Urothelium cell line (cell line): ENCODE measurements at regions not wholly inside any gene's neighbourhood (a gene's known extent, or its start where the extent isn't known, plus 50 kb on each side); places are given as distances from the start of the nearest gene placed in this dataset.
"Not testable (repeated sequence)": the region's sequence is repeated elsewhere in the genome, so short reads cannot be mapped to it uniquely, and the experiment has no call there.

Experiments used
- DNase-seq: peaks from one replicate; pipeline ENCODE4 v3.0.0; 2011; ENCODE audit warnings: low spot score, mixed read lengths
- FAIRE-seq: peaks from 2 replicates; lab custom pipeline; 2011; peaks lifted over from hg19 to GRCh38; lab: Jason Lieb, UNC

DNA sequence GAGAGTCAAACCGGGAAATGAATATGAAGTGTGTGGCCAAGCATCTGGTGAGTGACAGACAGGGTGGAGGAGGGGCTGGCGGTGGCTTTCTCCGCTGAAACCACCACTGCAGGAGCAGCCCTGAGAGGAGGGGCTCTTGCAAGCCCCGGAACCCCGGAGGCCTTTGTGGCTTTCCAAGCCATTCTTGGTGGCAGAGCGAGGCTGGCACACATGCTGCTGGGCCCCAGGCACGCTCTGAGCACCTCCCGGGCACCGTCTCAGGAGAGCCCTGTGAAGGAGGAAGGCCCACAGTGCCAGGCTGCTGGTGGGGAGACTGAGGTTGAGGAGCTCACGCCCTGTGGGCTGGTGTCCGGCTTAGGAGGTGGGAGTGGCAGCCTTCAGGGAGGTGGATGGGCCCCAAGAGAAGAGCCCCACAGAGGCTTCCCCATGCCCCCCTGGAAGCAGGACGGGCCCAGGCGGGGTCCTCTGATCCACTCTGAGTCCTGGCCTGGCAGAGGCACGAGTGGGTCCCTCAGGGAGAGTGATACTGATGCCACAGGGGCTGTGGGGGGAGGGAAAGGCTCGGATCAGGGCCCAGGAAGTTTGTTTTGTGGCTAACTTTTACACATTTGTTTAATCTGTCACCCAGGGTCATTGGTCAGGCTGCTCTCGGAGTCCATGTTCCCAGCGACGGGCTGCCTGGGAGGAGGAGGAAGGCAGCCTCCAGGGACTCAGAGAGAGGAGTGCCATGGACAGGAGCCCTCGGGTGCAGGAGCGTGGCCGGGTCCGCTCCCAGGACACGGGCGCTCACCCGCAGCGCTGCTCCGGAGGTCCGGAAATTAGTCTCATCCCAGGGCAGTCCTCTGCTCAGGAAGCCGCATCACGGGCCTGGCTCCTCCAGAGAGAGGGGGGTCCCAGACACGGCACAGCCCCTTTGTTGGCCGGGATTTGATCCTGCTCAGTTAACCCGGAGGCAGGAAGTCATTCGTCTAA is 170.7 kb downstream of the ERMARD start:
- DNase-seq (no peak), FAIRE-seq (no peak)

DNA sequence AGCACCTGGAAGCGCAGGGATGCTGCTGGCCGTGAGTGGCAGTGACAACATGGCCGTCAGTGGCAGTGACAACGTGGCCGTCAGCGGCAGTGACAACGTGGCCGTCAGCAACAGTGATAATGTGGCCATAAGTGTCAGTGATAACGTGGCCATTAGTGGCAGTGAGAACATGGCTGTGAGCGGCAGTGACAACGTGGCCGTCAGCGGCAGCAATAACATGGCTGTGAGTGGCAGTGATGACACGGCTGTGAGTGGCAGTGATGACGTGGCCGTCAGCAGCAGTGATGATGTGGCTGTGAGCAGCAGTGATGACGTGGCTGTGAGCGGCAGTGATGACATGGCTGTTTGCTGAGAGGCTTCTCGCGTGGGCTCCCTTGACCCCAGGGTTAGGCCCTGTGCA is 169.8 kb downstream of the ERMARD start:
- FAIRE-seq = no peak
- DNase-seq = no peak

DNA sequence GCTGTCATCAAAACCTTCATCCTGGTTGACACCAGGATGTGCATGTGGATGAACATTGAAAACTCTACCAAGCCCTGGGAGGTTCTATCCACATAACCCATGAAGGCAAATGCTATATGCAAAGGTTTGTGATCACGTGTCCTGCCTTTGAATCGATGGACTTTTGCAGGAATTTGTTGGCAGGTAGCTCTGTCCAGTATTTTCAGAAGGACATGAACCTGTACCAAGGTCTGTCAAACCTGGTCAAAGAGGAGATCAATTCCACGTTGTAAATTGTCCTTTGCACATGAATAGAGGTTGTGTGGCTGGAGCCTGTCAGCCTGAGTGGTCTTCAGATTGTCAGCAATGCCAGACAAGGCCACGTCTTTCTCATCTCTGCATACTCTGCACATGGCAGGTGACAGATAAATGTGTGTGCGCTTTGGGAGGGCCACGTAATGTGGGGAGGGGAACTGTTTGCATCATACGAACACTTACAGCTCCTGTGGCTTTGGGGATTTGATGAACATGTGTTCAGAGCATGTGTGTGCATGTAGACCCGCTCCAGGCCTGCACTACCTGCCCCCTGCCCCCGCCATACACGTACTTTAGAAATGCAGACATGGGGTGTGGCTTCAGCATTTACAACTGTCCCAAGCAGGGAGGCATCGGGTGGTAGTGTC is 169.1 kb downstream of the ERMARD start:
- no peak for DNase-seq
- no peak for FAIRE-seq

DNA sequence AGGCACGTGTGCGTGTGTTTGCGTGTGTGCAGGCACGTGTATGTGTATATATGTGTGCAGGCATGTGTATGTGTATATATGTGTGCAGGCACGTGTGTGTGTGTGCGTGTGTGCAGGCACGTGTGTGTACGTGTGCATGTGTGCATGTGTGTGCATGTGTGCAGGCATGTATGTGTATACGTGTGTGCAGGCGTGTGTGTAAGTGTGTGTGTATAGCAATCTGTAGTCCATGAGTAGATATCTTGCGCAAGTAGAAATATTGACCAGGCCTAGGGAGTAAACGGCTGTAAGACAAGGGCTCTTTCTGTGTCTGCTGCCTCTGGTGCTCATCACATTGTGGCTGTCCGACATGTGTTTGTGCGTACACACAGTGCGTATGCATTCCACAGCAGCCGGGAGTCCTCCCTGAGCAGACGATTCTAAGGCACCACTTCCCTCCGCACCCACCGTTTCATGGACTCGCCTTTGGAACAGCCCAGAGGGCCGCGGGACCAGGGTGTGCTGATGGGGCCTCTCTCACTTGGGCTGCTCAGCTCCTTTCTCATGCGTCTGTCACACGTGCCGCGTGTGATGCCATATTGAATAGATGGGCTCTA is 167.6 kb downstream of the ERMARD start:
- FAIRE-seq = no peak
- no peak for DNase-seq

DNA sequence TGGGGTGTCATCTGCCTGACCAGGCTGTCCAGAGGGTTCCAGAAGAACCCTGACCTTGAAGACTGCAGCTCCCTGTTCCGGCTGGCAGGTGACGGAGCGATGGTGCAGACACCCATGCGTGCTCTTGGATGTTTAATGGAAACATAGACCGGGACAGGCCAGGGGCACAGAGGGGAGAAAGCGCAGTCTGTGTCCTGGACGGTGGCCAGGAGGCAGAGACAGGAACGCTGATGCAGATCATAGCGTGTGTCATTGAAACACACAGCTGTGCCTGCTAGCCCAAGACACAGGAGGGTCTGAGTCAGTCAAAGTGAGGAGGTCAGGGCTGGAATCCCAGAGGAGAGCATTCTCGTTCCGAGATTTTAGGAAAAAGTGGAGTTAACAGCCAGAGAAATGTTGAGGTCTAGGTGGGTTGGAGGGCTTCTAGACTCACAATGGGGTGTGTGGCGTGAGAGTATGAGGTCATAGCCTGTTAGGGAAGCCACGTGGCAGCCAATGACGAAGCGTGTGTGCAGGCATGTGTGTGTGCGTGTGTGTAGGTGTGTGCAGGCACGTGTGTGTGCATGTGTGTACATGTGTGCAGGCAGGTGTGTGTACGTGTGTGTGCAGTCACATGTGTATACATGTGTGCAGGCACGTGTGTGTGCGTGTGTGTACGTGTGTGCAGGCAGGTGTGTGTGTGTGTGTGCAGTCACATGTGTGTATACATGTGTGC is 167.0 kb downstream of the ERMARD start:
- DNase-seq (no peak), FAIRE-seq (no peak)

DNA sequence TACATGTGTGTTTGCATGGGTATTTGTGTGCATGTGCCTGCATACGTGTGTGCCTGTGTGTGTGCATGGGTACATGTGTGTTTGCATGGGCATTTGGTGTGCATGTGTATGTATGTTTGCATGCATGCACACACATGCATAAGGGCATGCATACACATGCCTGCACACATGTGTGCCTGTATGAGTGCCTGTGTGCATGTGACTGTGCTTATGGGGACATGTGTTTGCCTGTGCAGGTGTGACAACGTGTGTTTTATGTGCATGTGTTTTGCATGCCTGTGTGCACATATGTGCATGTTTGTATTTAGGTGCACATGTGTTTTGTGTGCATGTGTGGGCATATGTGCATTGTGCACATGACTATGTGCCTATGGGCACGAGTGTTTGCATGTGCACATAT is 165.7 kb downstream of the ERMARD start:
- DNase-seq = no peak
- FAIRE-seq = no peak

DNA sequence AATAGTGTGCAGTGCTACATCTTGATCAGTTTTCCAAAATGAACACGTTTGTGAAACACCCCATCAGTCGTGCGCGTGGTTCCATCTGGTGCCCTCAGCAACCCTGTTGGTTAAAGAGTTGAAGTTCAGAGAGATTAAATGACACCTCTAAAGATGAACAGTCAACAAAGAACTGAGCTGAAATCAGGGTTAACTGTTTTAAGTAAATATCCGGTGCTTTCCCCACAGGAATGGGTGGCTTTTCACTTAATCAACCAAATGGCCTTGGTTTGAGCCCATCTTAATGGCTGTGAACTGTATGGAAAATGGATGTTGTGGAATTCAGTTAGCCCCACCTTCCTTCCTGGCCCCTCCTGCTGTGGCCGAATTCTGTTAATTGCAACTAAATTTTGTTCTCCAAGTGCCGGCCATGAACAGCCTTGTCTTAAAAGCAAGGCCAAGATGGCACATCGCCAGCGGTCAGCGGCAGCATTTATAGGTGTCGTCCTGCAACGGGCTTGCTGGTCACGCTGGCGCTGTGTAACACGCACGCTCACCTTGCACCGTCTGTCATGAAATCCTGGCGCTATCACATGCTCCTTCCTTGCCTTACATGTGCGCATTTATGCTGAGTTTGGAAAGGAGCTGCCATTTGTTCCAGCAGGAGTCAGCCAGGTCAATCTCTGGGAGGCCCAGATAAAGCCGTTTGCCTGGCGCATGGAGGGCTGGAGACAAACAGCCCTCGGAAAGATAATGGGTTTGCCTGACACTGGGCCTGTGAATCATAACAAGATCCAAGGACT is 164.5 kb downstream of the ERMARD start:
- no peak for DNase-seq

DNA sequence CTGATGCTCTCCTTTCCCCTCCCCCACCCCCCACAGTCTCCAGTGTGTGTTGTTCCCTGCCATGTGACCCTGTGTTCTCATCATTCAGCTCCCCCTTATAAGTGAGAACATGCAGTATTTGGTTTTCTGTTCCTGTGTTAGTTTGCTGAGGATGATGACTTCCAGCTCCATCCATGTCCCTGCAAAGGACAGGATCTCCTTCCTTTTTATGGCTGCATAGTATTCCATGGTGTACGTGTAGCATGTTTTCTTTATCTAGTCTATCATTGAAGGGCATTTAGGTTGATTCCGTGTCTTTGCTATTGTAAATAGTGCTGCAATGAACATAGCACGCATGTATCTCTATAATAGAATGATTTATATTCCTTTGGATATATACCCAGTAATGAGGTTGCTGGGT is 162.3 kb downstream of the ERMARD start:
- FAIRE-seq = not testable (repeated sequence)

More for the DNA sequence above, 164.5 kb downstream of the ERMARD start:
- no peak for FAIRE-seq

DNA sequence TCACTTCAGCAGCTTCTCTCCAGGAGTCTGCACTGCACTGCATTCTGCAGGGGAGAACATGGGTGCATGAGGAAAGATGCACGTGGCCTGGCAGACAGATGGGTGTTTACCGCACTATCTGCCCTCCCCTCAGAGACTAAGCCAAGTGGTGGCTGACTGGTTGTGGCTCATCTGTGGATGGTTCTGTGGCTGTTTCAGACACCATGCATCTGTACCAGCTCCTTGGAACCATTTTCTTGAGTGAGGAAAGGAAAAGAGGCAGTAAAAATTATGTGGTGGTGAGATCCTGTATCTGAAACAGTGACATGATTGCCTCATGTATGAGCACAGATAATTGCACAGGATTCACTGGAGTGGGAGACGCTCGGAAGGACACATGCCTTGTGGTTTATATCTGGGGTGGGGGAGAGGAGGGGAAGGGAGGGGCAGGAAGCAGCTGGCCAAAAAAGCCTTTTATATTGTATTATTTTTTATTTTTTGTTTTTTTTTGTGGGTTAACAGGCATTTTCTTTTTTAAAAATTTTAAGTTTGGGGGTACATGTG is 161.7 kb downstream of the ERMARD start:
- DNase-seq (no peak), FAIRE-seq (no peak)

More for the DNA sequence above, 162.3 kb downstream of the ERMARD start:
- DNase-seq = not testable (repeated sequence)

DNA sequence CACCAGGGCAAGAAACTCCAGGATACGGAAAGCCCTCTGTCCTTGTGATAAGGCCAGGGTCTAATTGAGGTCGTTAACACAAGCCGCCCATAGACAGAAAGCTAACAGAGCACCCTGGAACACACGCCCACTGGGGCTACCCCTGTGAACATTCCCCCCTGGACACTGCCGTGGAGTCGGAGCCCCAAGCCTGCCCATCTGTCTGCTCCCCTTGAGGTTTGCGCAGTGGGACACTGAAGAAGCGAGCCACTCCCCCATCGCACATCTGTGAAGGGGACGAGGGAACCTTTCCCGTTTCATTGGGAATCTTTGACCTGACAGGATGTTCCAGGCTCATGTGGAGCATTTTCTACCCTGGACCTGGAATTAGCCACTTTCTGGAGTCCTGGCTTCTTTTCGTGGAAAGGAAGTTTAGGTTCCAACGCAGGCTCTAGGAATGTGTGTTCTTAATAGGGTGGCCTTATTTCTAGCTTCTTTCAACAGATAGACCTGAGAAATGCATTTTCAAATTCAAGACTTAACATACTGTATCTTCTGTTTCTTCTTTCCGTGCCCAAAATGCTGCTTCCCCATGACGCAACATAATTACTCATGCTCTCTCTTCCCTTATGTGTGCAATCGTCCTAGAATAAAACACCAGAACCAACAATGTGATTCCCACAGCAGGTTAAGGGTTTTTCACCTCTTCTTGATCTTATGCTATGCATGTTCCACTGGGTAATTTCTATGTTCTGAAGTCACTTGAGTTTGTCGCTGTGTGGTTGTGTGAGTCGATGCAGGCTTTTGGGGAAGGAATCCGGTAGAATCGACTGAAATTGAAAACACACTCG is 161.1 kb downstream of the ERMARD start:
- no peak for DNase-seq
- FAIRE-seq = no peak

DNA sequence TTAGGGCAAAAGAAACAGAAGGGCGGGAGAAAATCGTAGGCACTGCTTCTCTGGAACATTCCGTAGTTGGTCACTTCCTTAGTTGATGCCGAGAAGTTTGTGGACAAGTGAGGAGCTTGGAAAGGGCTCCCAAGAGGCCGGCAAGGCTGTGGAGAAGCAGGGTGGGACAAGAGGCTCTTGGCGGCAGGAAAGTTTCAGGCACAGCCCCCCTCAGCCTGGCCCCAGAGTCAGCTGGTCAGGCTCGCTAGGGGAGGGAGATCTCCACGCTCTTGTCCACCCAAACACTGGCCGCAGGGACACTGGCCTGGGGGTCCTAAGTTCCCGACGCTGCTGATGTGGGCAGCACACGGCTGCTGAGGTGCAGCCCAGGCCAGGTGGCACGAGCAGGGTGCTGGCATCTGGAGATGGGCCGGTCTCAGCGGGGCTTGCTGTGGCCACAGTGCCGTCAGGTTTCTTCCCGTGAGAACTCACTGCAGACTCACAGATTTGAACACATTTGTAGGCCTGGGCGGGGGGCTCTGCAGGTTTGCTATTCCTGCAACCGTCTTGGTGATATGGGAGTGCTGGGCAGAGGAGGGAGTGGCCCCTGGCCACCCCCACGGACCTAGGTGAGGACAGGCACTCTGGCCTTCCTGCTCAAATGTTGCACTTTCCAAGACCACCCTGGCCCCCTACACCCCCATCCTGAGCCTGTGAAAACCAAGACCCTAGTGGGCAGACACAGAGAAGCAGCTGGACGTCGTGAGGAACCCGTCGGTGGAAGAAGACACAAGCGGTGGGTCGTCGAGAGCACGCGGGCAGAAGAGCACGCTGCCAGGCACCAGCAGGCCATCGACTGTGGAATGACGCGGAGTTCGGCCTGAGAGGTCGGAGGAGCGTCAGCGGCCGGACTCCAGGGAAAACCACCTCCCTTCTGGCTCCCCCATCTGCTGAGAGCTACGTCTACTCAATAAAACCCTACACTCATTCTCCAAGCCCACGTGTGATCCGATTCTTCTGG is 160.1 kb downstream of the ERMARD start:
- no peak for FAIRE-seq

DNA sequence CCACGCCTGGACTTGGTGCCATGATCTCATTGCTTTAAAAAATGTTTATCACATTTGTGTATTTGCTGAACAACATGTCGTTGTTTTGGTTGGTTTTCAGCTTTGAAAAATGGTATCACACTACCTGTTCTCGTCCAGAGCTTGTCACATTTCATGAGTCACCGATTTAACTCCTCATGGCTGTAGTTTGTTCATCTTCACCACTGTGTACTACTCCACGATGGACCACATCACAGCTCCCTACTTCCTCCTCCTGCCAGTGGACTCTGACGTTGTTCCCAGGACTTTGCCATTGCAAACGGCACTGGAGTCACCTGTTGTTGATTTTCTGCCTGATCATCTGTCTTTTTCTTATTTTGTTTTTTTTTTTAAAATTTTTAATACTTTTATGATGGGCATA is 157.7 kb downstream of the ERMARD start:
- DNase-seq = no peak
- FAIRE-seq = no peak

More for the DNA sequence above, 160.1 kb downstream of the ERMARD start:
- DNase-seq = no peak

DNA sequence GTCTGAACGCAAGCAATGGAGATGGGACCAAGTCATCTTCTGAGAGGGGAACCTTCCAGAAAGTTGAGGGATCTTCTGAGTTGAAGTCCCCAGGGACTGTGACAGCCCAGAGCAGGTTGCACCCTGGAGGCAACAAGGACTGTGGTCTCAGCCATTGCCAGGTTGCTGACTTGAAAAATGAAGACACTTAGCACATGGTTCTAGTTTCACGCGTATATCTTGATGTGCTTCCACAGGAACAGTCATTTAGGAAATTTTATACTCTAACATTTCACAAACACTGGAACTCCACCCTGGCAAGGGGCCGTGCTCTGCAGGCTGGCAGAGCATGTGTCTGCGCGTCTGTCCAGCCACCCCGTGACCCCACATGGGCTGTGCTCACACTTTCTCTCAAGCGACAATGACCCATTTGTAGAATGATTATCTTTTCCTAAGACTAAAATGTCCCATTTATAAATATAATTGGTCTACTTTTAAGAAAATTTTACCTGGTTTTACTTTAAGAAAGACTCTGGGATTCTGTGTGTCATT is 157.0 kb downstream of the ERMARD start:
- FAIRE-seq = no peak

DNA sequence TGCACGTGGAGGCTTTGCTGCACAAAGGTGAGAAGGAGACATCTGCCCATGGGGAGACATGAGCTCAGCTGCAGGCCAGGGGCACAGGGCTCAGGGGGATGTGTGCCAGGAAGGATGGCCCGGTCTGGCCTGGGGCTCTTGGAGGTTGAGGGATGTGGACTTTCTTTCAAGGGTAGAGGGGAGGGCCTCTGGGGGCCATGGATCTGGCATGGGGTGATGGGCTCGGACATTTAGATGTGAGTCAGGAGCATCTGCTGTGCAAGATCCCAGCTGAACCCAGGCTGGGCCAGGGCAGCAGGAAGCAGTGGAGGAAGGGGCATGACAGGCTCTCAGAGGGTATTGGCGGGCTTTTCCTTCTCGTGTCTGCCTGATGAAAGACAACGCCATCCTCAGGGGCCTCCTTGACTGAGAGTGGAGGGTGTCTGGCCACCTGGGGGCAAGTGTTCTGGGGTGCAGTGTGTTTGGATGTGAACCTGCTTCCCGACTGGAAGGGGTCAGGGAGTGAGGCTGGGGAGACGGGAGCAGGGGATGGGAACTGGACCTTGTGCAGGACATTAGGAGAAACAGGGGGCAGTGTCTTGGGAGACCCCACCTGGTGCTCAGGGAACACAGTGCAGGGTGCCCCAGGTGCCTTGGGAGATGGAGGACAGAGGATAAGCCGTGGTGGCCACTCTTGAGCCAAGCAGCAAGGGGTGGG is 156.1 kb downstream of the ERMARD start:
- no peak for DNase-seq
- no peak for FAIRE-seq

More for the DNA sequence above, 157.0 kb downstream of the ERMARD start:
- no peak for DNase-seq

DNA sequence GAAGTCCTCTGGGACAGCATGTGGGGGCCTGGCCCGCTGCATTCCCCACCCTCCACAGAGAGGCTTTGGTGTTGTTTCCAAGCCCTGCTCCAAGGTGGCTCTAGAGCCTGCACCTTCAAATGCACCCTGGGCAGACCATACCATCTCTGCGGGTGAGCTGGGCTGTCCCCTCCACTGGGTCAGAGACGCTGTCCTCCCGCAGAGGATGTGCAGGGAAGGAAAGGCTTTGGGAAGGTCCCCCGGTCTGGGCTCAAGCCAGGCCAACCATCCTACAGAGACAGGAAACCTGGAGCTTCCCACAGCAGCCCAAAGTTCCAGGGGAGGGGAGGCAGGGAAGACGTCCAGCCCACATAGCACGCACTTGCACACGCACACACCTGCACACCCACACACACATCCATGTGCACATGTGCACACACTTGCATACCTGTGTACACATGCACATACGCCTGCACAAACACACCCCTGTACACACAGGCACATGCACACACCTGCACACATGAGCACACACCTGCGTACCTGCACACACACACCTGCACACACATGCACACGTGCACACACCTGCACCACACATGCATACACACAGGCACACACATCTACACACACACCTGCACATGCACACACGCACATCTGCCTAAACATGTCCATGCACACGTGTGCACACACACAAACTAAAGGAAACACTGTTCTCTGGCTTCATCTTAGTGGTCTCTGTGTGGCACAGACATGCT is 155.4 kb downstream of the ERMARD start:
- DNase-seq (no peak), FAIRE-seq (no peak)

DNA sequence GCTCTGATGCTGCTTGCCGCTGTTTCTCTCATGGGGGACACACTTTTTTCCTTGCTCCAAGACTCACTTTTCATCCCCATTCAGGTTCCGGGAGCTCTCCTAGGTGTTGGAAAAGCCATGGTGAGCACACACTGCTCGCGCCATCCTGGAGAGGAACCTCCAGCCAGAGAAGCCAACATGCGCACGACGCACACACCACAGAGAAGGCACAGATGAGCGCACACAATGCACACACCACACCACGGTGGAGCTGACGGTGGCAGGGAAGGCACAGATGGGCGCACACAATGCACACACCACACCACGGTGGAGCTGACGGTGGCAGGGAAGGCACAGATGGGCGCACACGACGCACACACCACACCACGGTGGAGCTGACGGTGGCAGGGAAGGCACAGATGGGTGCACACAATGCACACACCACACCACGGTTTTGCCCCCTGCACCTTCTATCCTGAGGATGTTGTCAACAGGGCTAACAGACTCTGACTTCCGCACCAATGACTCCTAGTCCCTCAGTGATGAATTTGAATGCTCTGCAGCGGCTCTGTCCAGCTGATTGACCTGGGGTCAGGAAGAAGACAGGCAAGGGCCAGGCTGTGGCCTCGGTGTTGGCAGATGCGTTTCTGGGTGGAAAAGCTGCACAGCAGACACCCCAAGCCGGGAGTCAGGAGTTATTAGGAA is 154.7 kb downstream of the ERMARD start:
- no peak for FAIRE-seq
- DNase-seq = no peak
